DMS 273 treated with DMSO at 0.1 percent for 48 hours (cell line): ENCODE measurements at regions not wholly inside any gene's neighbourhood (a gene's known extent, or its start where the extent isn't known, plus 50 kb on each side); places are given as distances from the start of the nearest gene placed in this dataset.
"Not testable (repeated sequence)": the region's sequence is repeated elsewhere in the genome, so short reads cannot be mapped to it uniquely, and the experiment has no call there.

Experiments
- DNase-seq: peaks from one replicate; lab custom pipeline; 2025; lab: John Stamatoyannopoulos, UW

DNA sequence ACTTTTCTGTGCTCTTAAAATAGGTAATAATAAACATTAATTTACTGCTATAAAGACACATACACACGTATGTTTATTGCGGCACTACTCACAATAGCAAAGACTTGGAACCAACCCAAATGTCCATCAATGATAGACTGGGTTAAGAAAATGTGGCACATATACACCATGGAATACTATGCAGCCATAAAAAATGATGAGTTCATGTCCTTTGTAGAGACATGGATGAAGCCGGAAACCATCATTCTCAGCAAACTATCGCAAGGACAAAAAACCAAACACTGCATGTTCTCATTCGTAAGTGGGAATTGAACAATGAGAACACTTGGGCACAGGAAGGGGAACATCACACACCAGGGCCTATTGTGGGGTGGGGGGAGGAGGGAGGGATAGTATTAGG, 97.4 kb upstream of the NR5A2 start:
- not testable (repeated sequence) for DNase-seq

DNA sequence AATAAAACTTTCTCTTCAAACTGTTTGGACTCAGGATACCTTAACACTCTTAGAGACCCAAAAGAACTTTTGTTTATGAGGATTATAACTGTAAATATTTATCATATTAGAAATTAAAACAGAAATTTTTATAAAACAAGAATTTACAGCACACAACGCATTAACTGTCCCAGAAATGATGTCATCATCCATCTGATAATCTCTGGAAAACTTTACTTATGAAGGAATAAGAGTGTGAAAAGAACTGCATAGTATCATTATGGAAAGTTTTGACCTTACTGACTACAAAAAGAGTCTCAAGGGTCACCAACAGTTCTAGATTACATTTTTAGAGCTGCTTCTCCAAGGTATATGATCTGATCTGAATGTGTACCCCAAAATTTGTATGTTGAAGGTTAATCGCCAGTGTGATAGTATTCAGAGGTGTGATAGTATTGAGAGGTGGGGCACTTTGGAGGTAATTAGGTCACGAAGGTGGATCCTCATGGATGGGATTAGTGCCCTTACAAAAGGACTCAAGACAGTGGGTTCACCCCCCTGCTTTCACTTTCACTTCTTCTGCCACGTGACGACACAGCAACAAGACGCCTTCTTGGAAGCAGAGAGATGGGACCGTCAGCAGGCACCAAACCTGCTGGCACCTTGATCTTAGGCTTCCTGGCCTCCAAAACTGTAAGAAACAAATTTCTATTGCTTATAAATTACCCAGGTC, 95.7 kb upstream of the NR5A2 start:
- no peak for DNase-seq

DNA sequence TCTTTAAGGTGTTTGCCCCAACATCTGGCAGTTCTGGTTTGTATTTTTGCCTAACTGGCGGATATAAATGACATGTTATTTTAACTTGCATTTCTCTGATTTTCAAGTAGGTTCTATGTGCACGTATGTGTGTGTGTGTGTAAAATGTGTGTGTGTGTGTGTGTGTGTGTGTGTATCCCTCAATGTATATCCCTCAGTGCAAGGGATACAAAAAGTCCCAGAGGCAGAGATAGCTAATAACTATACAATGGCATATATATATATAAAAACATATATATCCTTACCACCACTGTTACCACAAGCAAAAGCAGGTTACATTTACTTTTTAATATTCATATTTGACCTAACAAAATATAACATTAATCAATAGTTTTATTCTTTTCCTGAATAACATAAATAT, 95.0 kb upstream of the NR5A2 start:
- DNase-seq, result no peak

DNA sequence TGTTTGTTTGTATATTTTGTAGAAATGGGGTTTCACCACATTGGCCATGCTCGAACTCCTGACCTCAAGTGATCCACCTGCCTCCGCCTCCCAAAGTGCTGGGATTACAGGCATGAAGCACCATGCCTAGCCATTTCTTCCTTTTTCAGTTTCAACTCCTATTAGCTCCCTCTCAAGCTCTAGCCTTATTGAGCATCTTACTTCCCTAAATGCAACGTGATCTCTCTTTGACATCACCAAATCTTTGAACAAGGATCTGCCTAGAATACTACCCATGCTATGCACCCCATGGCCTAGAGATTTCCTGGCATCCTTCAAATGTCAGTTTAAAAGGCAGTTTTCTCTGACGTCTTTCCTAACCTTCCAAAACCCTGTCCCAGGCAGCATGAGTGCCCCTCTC, 91.1 kb upstream of the NR5A2 start:
- DNase-seq, result no peak

DNA sequence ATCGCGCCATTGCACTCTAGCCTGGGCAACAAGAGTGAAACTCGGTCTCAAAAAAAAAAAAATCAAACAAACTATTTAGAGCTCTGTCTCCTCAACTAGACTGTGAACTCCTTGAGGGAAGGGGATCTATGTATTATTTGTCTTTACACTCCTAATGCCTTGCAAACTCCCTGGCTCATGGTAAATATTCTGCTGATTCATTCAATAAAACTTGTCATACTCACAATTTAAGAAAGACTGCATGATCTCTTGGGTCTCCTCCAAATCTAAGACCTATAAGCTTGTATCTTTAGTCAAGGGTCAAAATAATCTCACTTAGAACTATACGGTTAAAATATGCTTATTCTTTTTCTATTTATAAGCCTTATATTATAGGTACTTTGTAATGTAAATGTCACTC, 90.3 kb upstream of the NR5A2 start:
- no peak for DNase-seq

DNA sequence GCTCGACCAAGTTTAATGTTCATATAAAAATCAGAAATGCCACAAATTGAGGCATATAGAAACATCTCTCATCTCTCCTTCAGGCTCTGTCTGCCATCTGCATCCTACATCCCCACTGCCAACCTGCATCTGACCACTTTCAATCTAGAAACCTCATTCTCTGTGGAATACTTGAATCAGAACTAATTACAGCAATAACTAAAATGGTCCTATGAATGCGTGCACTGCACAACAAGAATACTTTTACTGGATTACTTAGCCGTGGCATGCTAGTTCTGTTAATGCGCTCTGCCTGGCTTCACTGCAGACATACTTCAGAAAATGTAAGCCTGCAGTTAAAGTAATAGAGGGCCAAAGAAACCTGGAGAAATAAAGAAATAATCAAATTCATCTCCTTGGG, 89.8 kb upstream of the NR5A2 start:
- no peak for DNase-seq

DNA sequence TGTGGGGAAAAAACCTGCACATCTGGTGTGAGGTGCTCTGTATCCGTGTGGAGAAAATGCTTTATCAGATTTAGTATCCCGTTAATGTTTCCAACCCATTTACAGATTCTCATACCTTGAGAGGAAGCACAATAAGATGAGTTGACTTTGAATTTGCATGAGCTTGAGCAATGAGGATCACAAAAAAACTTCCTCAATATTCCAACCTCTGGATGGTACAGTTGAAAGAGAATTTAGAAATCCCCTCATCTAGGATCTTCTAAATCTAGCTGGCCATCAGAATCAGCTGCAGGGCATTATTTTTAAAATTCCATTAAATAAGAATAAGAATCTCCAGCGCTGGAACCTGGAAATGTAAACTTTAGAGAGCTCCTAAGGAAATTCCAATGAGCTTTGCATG, 82.5 kb upstream of the NR5A2 start:
- DNase-seq, result no peak

DNA sequence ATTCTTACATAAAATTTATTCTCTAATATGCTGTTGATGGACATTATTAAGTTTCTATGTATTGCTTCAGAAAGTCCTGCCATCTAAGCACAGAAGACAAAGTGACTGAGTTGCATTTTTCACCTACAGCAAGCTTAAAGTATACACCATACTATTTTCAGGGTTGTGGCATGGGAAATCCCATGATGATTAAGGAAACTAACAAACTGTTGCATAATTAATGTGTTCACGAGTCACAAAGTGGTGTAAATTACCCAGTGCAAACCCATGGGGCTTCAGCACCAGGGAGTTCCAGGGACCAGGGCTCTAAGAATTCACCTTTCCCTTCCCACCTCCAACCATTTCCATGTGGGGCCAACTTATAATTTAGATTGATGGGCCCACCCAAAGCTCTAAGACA, 81.9 kb upstream of the NR5A2 start:
- DNase-seq, result no peak

DNA sequence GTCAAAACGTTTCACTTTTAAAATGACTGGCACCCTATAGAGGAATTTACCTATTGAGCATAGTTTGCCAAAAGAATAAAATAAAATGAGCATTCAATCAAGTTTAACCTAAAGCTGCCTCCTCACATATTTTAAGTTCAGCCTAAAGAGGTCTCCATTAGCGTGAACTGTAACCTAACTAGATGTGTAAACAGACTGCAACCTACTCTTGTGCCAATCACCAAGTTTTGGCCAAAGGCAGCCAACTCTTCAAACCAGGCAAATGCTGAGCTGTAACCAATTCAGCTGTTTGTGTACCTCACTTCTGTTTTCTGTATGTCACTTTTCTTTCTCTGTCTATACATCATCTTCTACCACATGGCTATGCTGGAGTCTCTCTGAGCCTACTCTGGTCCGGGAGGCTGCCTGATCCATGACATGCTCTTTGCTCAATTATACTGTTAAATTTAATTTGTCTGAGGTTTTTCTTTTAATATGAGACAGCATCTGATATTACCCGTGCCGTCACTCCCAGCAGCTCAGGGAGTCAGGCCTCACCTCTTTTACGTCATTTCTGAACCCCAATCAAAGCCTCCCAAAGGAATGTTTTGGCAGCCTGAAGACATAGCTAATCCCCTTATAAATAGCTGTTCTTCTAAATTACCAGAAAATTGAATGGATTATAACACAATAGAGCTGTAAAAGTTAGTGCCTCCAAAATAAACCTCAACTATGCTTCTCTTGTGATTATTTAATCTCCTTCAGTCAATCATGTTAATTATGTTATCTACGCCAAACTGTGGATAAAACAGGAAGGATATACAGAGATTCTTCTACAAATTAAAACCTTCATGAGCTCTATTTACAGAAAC, 81.0 kb upstream of the NR5A2 start:
- no peak for DNase-seq

DNA sequence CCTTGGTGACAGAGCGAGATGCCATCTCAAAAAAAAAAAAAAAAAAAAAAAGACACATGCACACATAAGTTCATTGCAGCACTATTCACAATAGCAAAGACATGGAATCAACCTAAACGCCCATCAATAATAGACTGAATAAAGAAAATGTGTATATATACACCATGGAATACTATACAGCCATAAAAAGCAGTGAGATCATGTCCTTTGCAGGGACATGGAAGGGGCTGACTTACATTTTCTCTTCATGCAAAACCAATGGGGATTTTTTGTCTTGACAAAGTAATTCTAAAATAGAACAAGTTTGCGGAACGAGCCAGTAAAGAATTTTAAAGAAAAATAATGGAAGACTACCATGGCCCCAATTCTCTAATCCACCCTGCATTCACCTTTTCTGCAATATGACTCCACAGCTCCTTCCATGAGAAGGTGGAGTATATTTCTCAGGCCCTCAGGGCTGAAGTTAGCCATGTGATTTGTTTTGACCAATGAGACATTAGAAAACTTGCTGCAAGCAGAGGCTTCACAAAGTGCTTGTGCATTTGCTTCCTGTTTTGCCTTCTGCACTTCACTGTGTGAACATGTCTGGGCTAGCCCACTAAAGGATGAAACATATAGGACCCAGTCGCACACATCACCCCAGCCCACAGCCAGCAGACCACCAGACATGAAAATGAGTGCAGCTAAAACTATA, 78.8 kb upstream of the NR5A2 start:
- no peak for DNase-seq

DNA sequence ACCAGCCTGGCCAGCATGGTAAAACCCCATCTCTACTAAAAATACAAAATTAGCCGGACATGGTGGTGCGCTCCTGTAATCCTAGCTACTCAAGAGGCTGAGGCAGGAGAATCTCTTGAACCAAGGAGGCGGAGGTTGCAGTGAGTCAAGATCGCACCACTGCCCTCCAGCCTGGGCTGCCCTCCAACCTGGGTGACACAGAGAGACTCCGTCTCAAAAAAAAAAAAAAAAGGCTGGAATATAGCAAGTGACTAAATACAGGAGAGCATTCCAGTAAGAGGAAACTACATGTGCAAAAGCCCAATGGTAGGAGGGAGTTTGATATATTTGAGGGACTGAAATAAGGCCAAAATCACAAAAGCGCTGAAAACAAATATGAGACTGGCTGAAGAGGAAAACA, 76.5 kb upstream of the NR5A2 start:
- DNase-seq, result not testable (repeated sequence)

DNA sequence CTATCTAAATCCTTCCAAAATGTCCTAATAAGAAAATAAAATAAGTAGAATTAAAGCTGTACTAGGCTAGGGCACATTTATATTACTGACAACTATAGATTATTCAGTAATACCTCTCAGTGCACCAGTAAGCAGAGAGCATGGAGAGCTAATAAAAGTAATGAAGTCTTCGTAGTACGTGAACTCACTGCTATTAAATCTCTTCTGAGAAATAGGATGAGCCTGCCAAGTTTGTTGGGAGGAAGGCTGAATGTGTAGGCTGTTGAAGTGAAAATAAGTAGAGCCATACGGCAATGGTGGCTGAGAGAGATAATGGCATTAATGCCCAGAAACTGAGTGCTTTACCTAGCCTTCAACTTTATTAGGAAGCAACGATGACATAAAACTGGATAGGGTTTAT, 73.9 kb upstream of the NR5A2 start:
- DNase-seq, result no peak

DNA sequence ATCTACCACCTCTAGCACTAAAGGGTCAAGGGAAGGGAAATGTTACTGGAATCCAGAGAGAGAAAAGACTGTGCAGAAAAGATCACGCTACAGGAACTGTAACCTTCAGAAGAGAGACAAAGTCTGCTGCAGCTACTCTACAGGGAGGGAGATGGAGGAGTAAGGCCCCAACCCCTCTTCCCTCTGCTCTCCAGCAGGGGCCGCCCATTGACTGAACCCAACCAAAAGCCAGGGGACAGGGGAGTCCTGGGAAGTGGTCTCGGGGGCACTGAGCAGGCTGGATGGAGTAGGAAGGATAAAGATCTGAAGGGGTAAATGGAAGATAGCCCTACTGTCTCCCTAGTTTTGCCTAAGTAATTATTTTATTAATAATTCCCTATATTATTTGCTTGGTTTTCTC, 72.8 kb upstream of the NR5A2 start:
- no peak for DNase-seq

DNA sequence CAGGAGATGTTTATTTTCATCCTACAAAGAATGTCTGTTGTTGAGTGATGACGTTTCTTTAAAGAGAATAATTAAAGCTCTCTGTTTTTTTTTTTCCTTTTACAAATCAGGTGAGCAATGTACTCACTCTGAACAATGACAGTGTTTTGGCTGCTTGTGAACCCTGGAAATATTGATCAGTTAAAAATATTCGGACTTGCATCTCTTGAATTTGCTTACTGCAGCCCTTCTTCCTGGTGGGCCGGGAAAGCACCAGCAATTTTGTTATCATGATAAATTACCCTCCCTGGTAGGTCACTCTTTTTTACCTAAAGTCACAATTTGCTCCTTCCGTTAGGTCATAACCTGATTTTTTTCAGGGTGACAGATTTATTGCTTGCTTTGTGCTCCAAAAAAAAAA, 72.3 kb upstream of the NR5A2 start:
- DNase-seq, result no peak

DNA sequence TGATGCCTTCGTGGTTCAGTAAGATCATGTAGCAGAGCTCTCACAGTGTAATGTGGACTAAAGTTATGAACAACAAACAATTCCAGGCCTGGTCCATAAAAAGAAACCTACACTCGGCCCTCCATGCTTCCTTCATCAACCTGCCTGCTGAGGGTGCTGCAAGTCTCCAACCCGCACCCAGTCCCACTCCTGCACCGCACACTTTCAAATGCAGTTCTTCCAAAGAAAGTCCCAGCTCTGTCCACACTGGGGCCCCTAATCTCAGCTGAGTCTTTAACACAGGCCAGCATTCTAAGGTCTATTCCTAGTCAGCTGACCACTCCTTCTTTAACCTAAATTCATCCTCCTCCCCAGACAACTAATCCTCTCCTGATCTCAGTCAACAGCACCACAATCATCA, 71.5 kb upstream of the NR5A2 start:
- no peak for DNase-seq

DNA sequence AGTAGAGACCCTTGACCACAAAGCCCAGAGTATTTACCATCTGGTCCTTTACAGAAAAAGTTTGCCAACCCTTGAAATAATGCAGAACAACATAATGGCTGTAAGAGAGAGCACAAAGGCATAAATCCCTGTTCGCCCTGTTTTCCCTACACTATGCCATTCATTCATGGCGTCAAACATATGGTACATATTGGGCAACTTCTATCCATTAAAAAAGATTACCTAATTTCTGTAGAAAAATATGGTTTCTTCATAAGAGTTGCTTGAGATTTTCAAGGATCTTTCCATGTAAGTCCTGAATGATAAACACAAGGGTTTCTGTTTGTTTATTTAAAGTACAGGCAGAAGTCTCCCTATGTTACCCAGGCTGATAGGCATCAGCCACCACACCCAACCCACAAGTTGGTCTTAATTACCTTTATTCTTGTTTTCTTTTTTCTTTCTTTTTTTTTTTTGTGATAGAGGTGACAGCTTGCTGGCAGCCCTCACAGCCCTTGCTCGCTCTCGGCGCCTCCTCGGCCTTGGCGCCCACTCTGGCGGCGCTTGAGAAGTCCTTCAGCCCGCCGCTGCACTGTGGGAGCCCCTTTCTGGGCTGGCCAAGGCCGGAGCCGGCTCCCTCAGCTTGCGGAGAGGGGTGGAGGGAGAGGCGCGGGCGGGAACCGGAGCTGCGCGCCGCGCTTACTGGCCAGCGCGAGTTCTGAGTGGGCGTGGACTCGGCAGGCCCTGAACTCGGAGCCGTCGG, 68.3 kb upstream of the NR5A2 start:
- DNase-seq, result no peak

DNA sequence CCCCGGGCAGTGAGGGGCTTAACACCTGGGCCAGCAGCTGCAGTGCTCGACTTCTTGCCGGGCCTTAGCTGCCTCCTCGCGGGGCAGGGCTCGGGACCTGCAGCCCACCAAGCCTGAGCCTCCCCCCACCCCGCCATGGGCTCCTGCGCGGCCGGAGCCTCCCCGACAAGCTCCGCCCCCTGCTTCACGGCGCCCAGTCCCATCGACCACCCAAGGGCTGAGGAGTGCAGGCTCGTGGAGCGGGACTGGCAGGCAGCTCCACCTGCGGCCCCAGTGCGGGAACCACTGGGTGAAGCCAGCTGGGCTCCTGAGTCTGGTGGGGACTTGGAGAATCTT, 67.8 kb upstream of the NR5A2 start:
- DNase-seq, result no peak

DNA sequence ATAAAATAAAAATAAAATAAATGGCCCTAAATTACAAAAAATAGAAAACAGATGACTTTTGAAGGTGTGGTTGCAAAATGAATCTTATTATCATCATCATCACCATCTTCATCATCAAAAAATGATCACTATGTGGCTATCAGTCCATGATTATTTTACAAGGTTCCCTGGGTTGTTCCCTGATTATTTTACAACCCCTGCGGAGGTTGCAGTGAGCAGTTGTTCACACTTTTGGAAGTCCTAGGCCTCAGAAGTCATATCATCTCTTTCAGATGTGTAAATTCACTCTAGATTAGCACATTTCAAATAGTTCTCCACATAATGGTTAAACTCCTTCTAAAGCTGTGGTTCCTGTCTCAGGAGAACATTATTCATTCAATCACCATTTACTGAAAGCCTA, 57.4 kb upstream of the NR5A2 start:
- DNase-seq, result no peak

DNA sequence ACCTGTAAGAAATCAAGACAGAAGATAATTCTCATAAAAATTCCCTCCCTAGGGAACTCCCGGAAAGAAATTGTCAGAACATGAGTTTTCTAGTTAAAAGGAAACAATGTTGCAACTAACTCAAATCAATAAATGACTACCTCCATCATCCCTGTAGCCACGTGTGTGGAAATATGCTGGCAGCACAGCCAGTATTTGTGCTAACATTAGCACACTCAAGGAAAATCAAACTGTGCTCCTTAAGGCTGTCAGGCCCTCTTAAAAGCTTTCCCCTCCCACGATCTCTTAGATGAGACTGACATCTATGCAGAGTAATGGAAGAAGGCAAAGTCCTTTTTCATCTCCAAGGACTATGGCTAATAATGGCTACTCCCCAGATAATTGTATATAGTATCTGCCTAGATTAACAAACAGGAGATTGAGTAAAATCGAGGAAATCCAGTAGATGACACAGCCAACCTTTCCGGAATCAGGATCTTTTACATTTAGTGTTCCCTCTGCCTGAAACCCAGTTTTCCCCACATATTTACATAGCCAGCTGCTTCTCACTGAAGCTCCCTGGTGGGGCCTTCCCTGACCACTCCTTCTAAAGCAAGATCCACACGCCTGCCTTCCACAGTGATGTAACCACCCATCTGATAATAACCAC, 50.9 kb upstream of the NR5A2 start:
- no peak for DNase-seq
